ENCODE measurements at regions not wholly inside any gene's neighbourhood (a gene's known extent, or its start where the extent isn't known, plus 50 kb on each side); places are given as distances from the start of the nearest gene placed in this dataset.

GRCh38 chr9:91158286-91158685, 203.4 kb downstream of the AUH start:
- no peak for TF ChIP-seq CTCF (IDR thresholded peaks at IDR 0.05; ENCODE audit: low read depth, low read length)

GRCh38 chr9:91158946-91159345, 202.8 kb downstream of the AUH start:
- no peak overlapping the region for H3K4me3 ChIP-seq (ENCODE audit: low read depth, low read length)
- TF ChIP-seq CTCF (IDR thresholded peaks at IDR 0.05; ENCODE audit: low read depth, low read length): no peak

More at GRCh38 chr9:91158286-91158685, 203.4 kb downstream of the AUH start:
- no peak overlapping the region for H3K4me3 ChIP-seq (ENCODE audit: low read depth, low read length)

GRCh38 chr9:91159664-91160121, 202.0 kb downstream of the AUH start:
- TF ChIP-seq CTCF (IDR thresholded peaks at IDR 0.05; ENCODE audit: low read depth, low read length): no peak
- H3K4me3 ChIP-seq (ENCODE audit: low read depth, low read length): no peak overlapping the region

GRCh38 chr9:91160181-91160580, 201.5 kb downstream of the AUH start:
- no peak for TF ChIP-seq CTCF (IDR thresholded peaks at IDR 0.05; ENCODE audit: low read depth, low read length)
- no peak overlapping the region for H3K4me3 ChIP-seq (ENCODE audit: low read depth, low read length)

GRCh38 chr9:91160599-91161464, 200.9 kb downstream of the AUH start:
- H3K4me3 ChIP-seq (ENCODE audit: low read depth, low read length): no peak overlapping the region
- no peak for TF ChIP-seq CTCF (IDR thresholded peaks at IDR 0.05; ENCODE audit: low read depth, low read length)

GRCh38 chr9:91161465-91162300, 200.0 kb downstream of the AUH start:
- no peak for TF ChIP-seq CTCF (IDR thresholded peaks at IDR 0.05; ENCODE audit: low read depth, low read length)
- H3K4me3 ChIP-seq (ENCODE audit: low read depth, low read length): no peak overlapping the region

GRCh38 chr9:91162311-91162710, 199.4 kb downstream of the AUH start:
- no peak for TF ChIP-seq CTCF (IDR thresholded peaks at IDR 0.05; ENCODE audit: low read depth, low read length)
- H3K4me3 ChIP-seq (ENCODE audit: low read depth, low read length): no peak overlapping the region

All from WI38 (cell line).